Mammary epithelial cell (primary cell): ENCODE measurements at regions not wholly inside any gene's neighbourhood (a gene's known extent, or its start where the extent isn't known, plus 50 kb on each side); places are given as distances from the start of the nearest gene placed in this dataset.

ENCODE experiments used
- CTCF ChIP-seq, 2 donors: IDR thresholded peaks in 1 of 2; conservative IDR thresholded peaks in 1 of 2; 2 replicates each; pipeline ENCODE4 v1.5.1; 2011 to 2012; ENCODE audit warnings: inconsistent platforms in 2 of 2, low read length in 2 of 2, mild to moderate bottlenecking in 2 of 2, control low read depth in 1 of 2, low read depth in 1 of 2; ENCODE audit not compliant: insufficient read depth in 1 of 2; ENCODE audit errors: extremely low read depth in 1 of 2
- EZH2 ChIP-seq: IDR thresholded peaks from 2 replicates; pipeline ENCODE4 v1.6.1; 2012; ENCODE audit warnings: low read length, inconsistent platforms, borderline replicate concordance

DNA sequence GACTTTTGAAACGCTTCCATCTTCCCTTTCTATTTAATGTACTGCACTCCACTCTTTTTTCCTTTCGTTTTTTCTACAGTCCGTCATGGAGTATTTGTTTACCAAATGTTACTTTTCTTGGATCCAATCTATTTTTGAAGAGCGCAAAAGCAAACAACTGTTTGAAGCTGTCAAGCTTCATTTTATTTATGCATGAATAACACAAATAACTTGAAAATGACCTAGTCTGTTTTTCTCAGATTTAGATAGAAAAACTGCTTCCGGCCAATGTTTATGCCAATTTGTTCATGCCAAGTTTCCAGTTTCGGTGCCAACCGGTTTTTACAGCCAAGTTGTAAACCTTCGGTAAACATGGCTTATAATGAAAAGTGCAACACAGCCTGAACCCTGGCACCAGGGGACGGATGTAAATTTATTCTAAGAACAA, 150.9 kb upstream of the KLF6 start:
- TF ChIP-seq CTCF (conservative IDR thresholded peaks at IDR 0.05 in 1 of 2, IDR thresholded peaks at IDR 0.05 in 1 of 2; ENCODE audit: extremely low read depth in 1 of 2, insufficient read depth in 1 of 2, low read depth in 1 of 2, low read length in 2 of 2) (no peak), EZH2 (no peak)
